Stomach (tissue), 8 donors: ENCODE measurements at regions not wholly inside any gene's neighbourhood (a gene's known extent, or its start where the extent isn't known, plus 50 kb on each side); places are given as distances from the start of the nearest gene placed in this dataset.

Experiments used
- DNase-seq, 2 donors: peaks; one replicate each; pipeline versions ENCODE4 v3.0.0 to v3.0.0-alpha.2; 2013 to 2019
- H3K27ac ChIP-seq, 5 donors: fragments of 200-600 bp in 4 of 5; sonication (generic) in 4 of 5; one replicate each; pipeline ENCODE4 v1.5.1; 2013 to 2019; ENCODE audit warnings: mild to moderate bottlenecking in 1 of 5, moderate library complexity in 1 of 5
- H3K27me3 ChIP-seq, 3 donors: fragments of 200-600 bp; sonication (generic); one replicate each; pipeline ENCODE4 v1.5.1; 2017 to 2019; ENCODE audit warnings: mixed run types in 1 of 3
- H3K36me3 ChIP-seq, 4 donors: fragments of 200-600 bp; sonication (generic); 1 replicate in 3 of 4; 2 replicates in 1 of 4; pipeline ENCODE4 v1.5.1; 2016 to 2019
- H3K4me1 ChIP-seq, 4 donors: fragments of 200-600 bp; sonication (generic); one replicate each; pipeline ENCODE4 v1.5.1; 2016 to 2019
- H3K4me3 ChIP-seq, 4 donors: fragments of 200-600 bp; sonication (generic) in 3 of 4; one replicate each; pipeline ENCODE4 v1.5.1; 2016 to 2019; ENCODE audit warnings: mild to moderate bottlenecking in 1 of 4
- H3K9me3 ChIP-seq, 4 donors: fragments of 200-600 bp; sonication (generic); one replicate each; pipeline ENCODE4 v1.5.1; 2016 to 2019
- EP300 ChIP-seq: sonication (generic); formaldehyde crosslinking; IDR thresholded peaks from one replicate; pipeline ENCODE4 v1.6.1; 2017; ENCODE audit warnings: antibody characterized with exemption
- POLR2A ChIP-seq, 4 donors: fragments of 450-650 bp; IDR thresholded peaks; one replicate each; pipeline ENCODE4 v1.6.1; 2016; ENCODE audit warnings: antibody characterized with exemption in 4 of 4, control low read depth in 2 of 4, mild to moderate bottlenecking in 1 of 4, moderate library complexity in 1 of 4
- POLR2AphosphoS5 ChIP-seq, 3 donors: sonication (generic); formaldehyde crosslinking; IDR thresholded peaks; one replicate each; pipeline ENCODE4 v1.6.1; 2016; ENCODE audit warnings: antibody characterized with exemption in 3 of 3
- WGBS, 5 donors: extraction: QIAGEN DNeasy Blood & Tissue Kit in 3 of 5; methylation state at CpG; one replicate each; pipeline versions ENCODE4 v1.1.5 to v1.1.7; 2013 to 2018; 5-methylcytosine and 5-hydroxymethylcytosine counted together
- intact Hi-C: fragments of 100-400 bp; cut with DNase I; formaldehyde crosslinking; loops from one replicate; pipeline ENCODE4 v1.15.1; 2023; ENCODE audit warnings: low total_unique reads
- TF ChIP-seq, protein P1 (sequence below), 7 experiments: fragments of 450-650 bp in 4 of 7; fragments of 200-600 bp in 3 of 7; sonication (generic) in 3 of 7; IDR thresholded peaks; one replicate each; pipeline ENCODE4 v1.5.1; 2016 to 2019; ENCODE audit warnings: antibody characterized with exemption in 7 of 7, control low read depth in 2 of 7, mild to moderate bottlenecking in 1 of 7
- donor health status: healthy with polysubstance abuse.
- donor health status: Bipolar disorder and iron deficiency.
- donor health status: healthy.

- peaks cover 7 to 22% (median 14%) of the 10 kb centered on the region in 4 donors for H3K4me1 ChIP-seq
- DNase-seq, result no peak
- peaks cover 0 to 5% (median 0%) of the 10 kb centered on the region in 4 donors for H3K9me3 ChIP-seq
- intact Hi-C loops, result no loop called here
- no peak overlapping the region for H3K27ac ChIP-seq
- 87 to 96% (median 89%) methylated on average over 14 to 18 of the region's 18 CpGs for WGBS, 5 donors
- H3K27me3 ChIP-seq, result no peaks in the 10 kb centered on the region
- no peak overlapping the region for H3K4me3 ChIP-seq
- TF ChIP-seq POLR2A (IDR thresholded peaks at IDR 0.05), result no peak
- TF ChIP-seq, protein P1, sequence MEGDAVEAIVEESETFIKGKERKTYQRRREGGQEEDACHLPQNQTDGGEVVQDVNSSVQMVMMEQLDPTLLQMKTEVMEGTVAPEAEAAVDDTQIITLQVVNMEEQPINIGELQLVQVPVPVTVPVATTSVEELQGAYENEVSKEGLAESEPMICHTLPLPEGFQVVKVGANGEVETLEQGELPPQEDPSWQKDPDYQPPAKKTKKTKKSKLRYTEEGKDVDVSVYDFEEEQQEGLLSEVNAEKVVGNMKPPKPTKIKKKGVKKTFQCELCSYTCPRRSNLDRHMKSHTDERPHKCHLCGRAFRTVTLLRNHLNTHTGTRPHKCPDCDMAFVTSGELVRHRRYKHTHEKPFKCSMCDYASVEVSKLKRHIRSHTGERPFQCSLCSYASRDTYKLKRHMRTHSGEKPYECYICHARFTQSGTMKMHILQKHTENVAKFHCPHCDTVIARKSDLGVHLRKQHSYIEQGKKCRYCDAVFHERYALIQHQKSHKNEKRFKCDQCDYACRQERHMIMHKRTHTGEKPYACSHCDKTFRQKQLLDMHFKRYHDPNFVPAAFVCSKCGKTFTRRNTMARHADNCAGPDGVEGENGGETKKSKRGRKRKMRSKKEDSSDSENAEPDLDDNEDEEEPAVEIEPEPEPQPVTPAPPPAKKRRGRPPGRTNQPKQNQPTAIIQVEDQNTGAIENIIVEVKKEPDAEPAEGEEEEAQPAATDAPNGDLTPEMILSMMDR (IDR thresholded peaks at IDR 0.05), result no peak
- no peak for TF ChIP-seq EP300
- TF ChIP-seq POLR2AphosphoS5 (IDR thresholded peaks at IDR 0.05), result no peak
- H3K36me3 ChIP-seq, result no peaks in the 10 kb centered on the region
These were observed 271.5 kb upstream of the SIX2 start for GRCh38 chr2:45280794-45281193.

DNA sequence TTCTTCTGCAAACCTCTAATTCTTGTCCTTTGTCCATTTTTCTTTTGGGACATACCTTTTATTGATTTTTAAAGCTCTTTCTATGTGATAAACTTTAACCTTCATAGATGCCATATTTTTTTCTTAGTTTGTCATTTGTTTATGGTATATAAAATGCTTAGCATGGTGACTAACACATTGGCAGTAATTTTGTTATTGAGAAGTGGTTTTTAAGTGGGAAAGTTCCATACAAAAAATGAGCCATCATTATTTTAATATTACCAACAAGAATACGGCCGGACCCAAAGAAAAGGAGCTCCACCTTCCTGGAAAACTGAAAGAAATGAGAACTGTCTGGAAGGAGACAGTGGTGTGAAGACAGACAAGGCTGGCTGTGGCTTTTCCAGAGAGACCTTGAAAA, 270.1 kb upstream of the SIX2 start:
- Histone ChIP-seq H3K9me3 (peaks cover 0 to under 1% (median 0%) of the 10 kb centered on the region in 4 donors), H3K27me3 (no peaks in the 10 kb centered on the region), H3K36me3 (no peaks in the 10 kb centered on the region), H3K27ac (no peak overlapping the region), H3K4me3 (no peak overlapping the region), H3K4me1 (peaks cover 18 to 37% (median 26%) of the 10 kb centered on the region in 4 donors)
- DNase-seq, result no peak
- WGBS, 5 donors, result 55 to 91% (median 85%) methylated on average over 2 of the region's 2 CpGs
- TF ChIP-seq EP300, result no peak
- TF ChIP-seq, protein P1 (IDR thresholded peaks at IDR 0.05), result no peak
- TF ChIP-seq POLR2A (IDR thresholded peaks at IDR 0.05), result no peak
- TF ChIP-seq POLR2AphosphoS5 (IDR thresholded peaks at IDR 0.05), result no peak
- intact Hi-C loops, result no loop called here

DNA sequence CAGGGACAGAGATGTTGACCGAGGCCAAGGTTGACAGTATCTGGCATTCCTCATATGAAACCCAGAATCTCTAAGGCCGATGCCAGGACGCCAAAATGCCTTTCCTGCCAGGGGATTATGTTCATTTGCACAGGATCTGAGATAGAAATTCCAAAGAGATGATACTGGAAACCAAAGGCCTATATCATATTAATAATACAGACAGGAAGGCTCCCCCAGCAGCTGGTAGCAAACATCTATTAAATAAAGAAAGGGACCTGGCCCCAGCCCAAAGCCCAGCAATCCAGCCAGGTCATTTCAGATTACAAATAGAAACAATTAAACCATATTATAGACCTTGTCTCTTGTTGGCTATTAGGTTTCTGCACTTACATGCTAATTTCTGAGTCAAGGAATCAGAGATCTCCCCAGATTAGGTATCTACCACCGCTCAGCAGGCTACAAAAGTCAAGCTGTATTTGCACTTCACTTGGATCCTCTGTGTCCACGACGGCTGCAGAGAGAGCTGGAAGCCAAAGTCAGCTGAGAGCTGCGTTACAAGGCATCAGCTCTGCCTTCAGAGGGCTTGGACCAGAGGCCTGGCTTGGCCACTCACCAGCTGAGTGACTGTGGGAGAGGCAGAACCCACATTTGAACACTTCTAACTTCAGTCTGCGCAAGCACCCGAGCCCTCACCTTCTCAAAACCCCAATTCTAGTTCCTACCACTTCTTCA, 269.3 kb upstream of the SIX2 start:
- Histone ChIP-seq H3K27me3 (no peaks in the 10 kb centered on the region), H3K4me3 (no peak overlapping the region), H3K36me3 (no peaks in the 10 kb centered on the region), H3K27ac (no peak overlapping the region), H3K9me3 (no peaks in the 10 kb centered on the region), H3K4me1 (peaks cover 25 to 44% (median 31%) of the 10 kb centered on the region in 4 donors)
- TF ChIP-seq POLR2AphosphoS5 (IDR thresholded peaks at IDR 0.05), result no peak
- no peak for TF ChIP-seq POLR2A (IDR thresholded peaks at IDR 0.05)
- no peak for TF ChIP-seq EP300
- TF ChIP-seq, protein P1 (IDR thresholded peaks at IDR 0.05), result no peak
- intact Hi-C loops, result no loop called here
- 54 to 68% (median 59%) methylated on average over 9 of the region's 9 CpGs for WGBS, 5 donors
- DNase-seq, result no peak

DNA sequence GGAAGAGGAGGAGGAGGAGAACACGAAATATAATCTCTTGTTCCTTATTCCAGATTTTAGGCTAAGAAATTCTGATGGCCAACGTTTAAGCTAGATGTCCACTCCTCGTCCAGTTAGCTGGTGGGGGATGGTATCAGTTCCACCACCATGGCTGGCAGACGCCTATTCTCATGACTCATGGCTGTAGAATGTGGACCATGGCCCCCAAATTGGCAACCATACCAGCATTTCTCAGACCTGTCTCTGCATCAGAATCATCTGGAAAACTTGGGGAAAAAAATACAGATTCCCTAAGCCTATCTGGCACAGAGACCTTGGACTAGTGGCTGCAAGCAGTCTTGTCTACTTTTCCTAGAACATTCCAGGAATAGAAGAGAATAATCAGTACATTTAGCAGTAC, 267.7 kb upstream of the SIX2 start:
- Histone ChIP-seq H3K4me3 (no peak overlapping the region), H3K27me3 (no peaks in the 10 kb centered on the region), H3K4me1 (peaks cover 34 to 52% (median 41%) of the 10 kb centered on the region in 4 donors), H3K36me3 (no peaks in the 10 kb centered on the region), H3K9me3 (no peaks in the 10 kb centered on the region), H3K27ac (peak overlapping the region in 1 of 5 donors; percentile 82)
- WGBS, 5 donors, result 79 to 88% (median 82%) methylated on average over 4 of the region's 4 CpGs
- intact Hi-C loops, result no loop called here
- TF ChIP-seq POLR2A (IDR thresholded peaks at IDR 0.05) (no peak), EP300 (no peak), POLR2AphosphoS5 (IDR thresholded peaks at IDR 0.05) (no peak)
- TF ChIP-seq, protein P1 (IDR thresholded peaks at IDR 0.05), result no peak
- DNase-seq, result no peak
